Suprapubic skin (tissue), 3 donors: ENCODE measurements at regions not wholly inside any gene's neighbourhood (a gene's known extent, or its start where the extent isn't known, plus 50 kb on each side); places are given as distances from the start of the nearest gene placed in this dataset.

Experiments used
- CTCF ChIP-seq, 2 donors: fragments of 200-600 bp in 1 of 2; fragments of 450-650 bp in 1 of 2; sonication (generic) in 1 of 2; IDR thresholded peaks; one replicate each; pipeline ENCODE4 v1.5.1; 2016 to 2019; ENCODE audit warnings: antibody characterized with exemption in 2 of 2, mild to moderate bottlenecking in 1 of 2, moderate library complexity in 1 of 2
- POLR2A ChIP-seq, 2 donors: fragments of 450-650 bp; IDR thresholded peaks; one replicate each; pipeline ENCODE4 v1.6.1; 2017; ENCODE audit warnings: antibody characterized with exemption in 2 of 2, mild to moderate bottlenecking in 2 of 2, moderate library complexity in 2 of 2

- TF ChIP-seq CTCF (IDR thresholded peaks at IDR 0.05) (no peak), POLR2A (IDR thresholded peaks at IDR 0.05) (no peak)
Measured at GRCh38 chr5:88507261-88507660, 238.6 kb upstream of the TMEM161B start.
